ENCODE measurements at regions not wholly inside any gene's neighbourhood (a gene's known extent, or its start where the extent isn't known, plus 50 kb on each side); places are given as distances from the start of the nearest gene placed in this dataset.

- no peak overlapping the region for H3K4me3 ChIP-seq (ENCODE audit: low read length)
- TF ChIP-seq ZNF274 (IDR thresholded peaks at IDR 0.05; ENCODE audit: low read depth, low read length), result no peak
These were observed 123.0 kb upstream of the POU3F2 start for GRCh38 chr6:98711380-98711779.

DNA sequence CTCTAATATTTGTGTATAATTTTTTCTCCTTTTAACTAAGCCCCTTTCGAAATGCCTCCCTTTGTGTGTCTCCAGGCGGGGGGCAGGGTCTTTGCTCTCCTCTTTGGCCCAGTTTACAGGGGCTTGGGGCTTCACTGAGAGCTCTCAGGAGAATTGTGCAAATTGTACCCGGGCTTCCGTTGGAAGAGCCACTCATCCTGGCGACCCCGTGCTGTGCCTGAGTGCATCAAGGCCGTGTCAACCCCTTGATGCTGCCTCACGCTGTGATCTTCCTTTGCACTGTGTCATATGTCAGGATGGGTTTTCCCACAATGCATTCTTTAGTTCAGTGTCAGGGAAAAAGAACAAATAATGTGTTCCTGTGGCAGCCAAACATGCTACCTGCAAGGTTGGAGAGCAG lies 118.0 kb upstream of the POU3F2 start:
- H3K4me3 ChIP-seq (ENCODE audit: low read length), result no peak overlapping the region
- no peak for TF ChIP-seq ZNF274 (IDR thresholded peaks at IDR 0.05; ENCODE audit: low read depth, low read length)

- no peak overlapping the region for H3K4me3 ChIP-seq (ENCODE audit: low read length)
- no peak for TF ChIP-seq ZNF274 (IDR thresholded peaks at IDR 0.05; ENCODE audit: low read depth, low read length)
These were observed 117.0 kb upstream of the POU3F2 start for GRCh38 chr6:98717322-98717877.

GRCh38 chr6:98717988-98718387 lies 116.4 kb upstream of the POU3F2 start:
- no peak for TF ChIP-seq ZNF274 (IDR thresholded peaks at IDR 0.05; ENCODE audit: low read depth, low read length)
- no peak overlapping the region for H3K4me3 ChIP-seq (ENCODE audit: low read length)

- no peak for TF ChIP-seq ZNF274 (IDR thresholded peaks at IDR 0.05; ENCODE audit: low read depth, low read length)
These were observed 109.8 kb upstream of the POU3F2 start for GRCh38 chr6:98724537-98724936.

DNA sequence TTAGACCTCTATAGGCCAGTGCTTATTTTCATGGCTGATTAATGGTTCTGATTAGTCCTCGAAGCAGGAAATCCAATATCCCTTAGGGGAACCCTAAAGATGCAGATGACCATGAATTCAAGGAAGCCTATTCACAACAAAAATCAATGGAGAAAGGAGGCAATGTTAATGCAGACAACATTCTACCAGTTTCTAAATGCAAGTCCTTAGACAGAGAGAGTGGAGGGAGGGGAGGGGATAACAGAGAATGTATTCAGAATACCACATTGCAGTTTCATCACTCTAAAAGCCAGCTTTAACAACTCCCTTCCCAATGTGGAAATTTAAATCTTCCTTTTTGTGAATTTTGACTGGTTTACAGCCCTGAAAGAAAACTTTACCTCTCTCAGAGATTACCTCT lies 87.1 kb upstream of the POU3F2 start:
- no peak overlapping the region for H3K4me3 ChIP-seq (ENCODE audit: low read length)
- no peak for TF ChIP-seq ZNF274 (IDR thresholded peaks at IDR 0.05; ENCODE audit: low read depth, low read length)

More at GRCh38 chr6:98724537-98724936, 109.8 kb upstream of the POU3F2 start:
- H3K4me3 ChIP-seq (ENCODE audit: low read length), result no peak overlapping the region

DNA sequence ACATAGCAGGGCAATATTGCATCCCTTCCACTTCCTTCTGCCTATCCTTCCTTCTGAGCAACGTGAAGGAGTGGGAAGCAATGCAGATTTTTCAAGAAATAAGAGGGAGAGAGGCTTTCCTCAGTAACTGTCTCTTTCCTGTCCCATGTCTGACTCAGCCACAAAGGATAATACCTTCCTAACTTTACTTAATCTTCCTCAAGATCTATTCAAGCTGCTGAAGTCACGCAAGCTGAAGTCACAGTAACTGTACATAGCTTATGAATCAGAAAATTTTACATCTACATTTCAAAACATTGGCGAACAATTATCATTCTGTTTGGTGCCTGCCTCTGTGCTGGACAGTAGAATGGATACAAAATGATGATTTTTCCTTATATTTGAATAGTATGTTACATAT lies 86.4 kb upstream of the POU3F2 start:
- H3K4me3 ChIP-seq (ENCODE audit: low read length), result no peak overlapping the region
- no peak for TF ChIP-seq ZNF274 (IDR thresholded peaks at IDR 0.05; ENCODE audit: low read depth, low read length)

GRCh38 chr6:98759459-98759858 lies 74.9 kb upstream of the POU3F2 start:
- no peak overlapping the region for H3K4me3 ChIP-seq (ENCODE audit: low read length)
- TF ChIP-seq ZNF274 (IDR thresholded peaks at IDR 0.05; ENCODE audit: low read depth, low read length), result no peak

GRCh38 chr6:98764373-98764911 lies 69.9 kb upstream of the POU3F2 start:
- H3K4me3 ChIP-seq (ENCODE audit: low read length), result no peak overlapping the region

GRCh38 chr6:98769546-98769945 lies 64.8 kb upstream of the POU3F2 start:
- no peak for TF ChIP-seq ZNF274 (IDR thresholded peaks at IDR 0.05; ENCODE audit: low read depth, low read length)
- no peak overlapping the region for H3K4me3 ChIP-seq (ENCODE audit: low read length)

More at GRCh38 chr6:98764373-98764911, 69.9 kb upstream of the POU3F2 start:
- no peak for TF ChIP-seq ZNF274 (IDR thresholded peaks at IDR 0.05; ENCODE audit: low read depth, low read length)

GRCh38 chr6:98775205-98775604 lies 59.2 kb upstream of the POU3F2 start:
- TF ChIP-seq ZNF274 (IDR thresholded peaks at IDR 0.05; ENCODE audit: low read depth, low read length), result no peak
- H3K4me3 ChIP-seq (ENCODE audit: low read length), result no peak overlapping the region

DNA sequence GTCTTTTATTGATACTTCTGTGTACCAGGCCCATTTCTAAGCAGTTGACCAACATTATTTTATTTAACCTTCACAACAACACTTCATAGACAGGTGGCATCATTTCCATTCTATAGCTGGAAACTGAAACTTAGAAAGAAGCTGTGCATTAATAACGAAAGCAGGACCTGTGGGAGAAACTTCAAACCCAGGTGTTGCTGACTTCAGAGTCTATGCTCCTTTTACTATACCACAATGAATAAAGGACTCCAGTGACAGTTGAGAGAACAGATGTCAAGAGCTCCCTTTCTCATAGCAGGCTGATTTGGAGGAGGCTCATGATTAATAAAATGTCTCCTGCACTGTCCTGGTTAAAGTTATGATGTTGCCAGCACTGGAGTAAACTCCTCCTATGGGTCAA lies 56.6 kb upstream of the POU3F2 start:
- no peak overlapping the region for H3K4me3 ChIP-seq (ENCODE audit: low read length)
- TF ChIP-seq ZNF274 (IDR thresholded peaks at IDR 0.05; ENCODE audit: low read depth, low read length), result no peak

DNA sequence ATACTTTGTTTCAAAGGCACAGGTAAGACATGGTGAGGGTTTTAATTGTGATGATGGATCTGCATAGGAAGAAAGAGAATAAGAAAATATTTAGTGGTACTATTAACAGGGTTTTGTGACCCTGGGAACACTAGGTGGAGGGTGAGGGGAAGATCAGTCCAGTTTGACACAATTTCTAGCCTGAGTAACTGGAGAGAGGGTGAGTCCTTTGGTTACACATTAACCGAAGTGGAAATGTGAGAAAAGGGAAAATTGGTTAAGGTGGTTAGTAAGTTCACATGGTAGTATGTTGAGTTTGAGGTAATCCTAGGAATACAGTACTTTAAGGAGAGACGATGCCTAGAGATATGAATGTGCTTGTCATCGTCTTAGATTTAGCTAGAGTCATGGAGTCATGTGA lies 54.8 kb upstream of the POU3F2 start:
- no peak overlapping the region for H3K4me3 ChIP-seq (ENCODE audit: low read length)
- TF ChIP-seq ZNF274 (IDR thresholded peaks at IDR 0.05; ENCODE audit: low read depth, low read length), result no peak

DNA sequence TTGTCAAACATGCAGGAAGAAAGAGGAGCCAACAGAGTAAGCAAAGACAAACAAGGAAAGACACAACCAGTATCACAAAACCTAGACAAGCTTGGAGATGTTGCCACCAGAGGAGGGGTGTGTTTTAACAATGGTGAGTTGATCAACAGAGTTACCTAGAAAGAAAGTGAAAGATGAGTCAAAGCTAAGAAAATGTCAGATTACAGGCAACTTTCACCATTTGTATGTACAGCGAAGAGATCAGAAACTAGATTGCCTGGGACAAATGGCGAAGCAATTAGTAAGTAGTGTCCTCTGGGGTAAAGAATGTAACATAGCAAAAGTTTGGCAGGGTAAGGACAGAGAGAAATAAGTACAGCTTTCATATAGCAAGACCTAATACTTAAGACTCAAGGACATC lies 51.6 kb upstream of the POU3F2 start:
- no peak overlapping the region for H3K4me3 ChIP-seq (ENCODE audit: low read length)
- TF ChIP-seq ZNF274 (IDR thresholded peaks at IDR 0.05; ENCODE audit: low read depth, low read length), result no peak

GRCh38 chr6:98783578-98783977 lies 50.8 kb upstream of the POU3F2 start:
- H3K4me3 ChIP-seq (ENCODE audit: low read length), result no peak overlapping the region
- no peak for TF ChIP-seq ZNF274 (IDR thresholded peaks at IDR 0.05; ENCODE audit: low read depth, low read length)

Data from GM08714 (cell line).